ENCODE measurements at regions not wholly inside any gene's neighbourhood (a gene's known extent, or its start where the extent isn't known, plus 50 kb on each side); places are given as distances from the start of the nearest gene placed in this dataset.
A peak's percentile ranks its signal among the peaks of the same experiment; 100 is the strongest.

DNA sequence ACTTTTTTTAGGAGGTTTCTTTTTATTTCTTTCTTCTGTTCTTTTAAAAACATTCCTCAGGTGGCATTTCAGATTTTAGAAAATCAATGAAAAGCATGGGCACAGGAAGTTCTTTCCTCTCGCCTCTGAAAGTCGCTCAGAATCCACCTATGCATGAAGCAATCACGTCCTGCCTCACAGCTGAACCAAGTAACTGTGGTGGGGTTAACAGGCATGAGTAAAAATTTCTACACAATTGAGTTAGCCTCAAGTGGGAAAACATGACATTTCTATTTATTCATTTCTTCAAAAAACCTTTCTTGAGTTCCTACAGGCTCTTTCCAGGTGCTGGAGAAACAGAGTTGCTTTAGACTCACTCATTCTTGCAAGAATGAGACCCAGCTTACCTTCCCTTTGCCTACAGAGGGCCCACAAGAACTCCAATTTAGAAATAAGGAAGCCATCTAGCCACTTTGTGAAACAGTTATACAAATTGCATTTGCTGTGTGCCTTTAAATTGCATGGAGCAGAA lies 508.9 kb upstream of the PKN2 start:
- DNase-seq = no peak

- DNase-seq = no peak
Observed at GRCh38 chr1:88175631-88176226, 508.3 kb upstream of the PKN2 start.

DNA sequence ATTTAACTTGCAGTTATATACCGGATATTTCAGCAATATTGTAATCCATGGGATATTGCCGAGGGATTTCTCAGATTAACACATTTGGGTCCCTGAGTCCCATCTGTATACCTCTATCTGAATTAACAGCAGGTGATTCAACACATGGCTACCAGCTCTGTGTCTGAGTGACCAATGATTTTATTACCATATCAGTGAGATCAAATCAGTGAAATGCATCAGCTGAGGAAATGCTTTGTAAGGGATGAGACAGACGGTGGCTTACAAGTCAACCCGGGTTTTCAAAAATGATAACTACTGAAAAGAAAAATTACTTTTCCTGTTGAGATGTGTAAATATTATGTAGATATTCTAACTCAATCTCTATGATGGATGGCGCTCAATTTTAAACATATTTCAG lies 504.1 kb upstream of the PKN2 start:
- no peak for DNase-seq

GRCh38 chr1:88180449-88181108 lies 503.5 kb upstream of the PKN2 start:
- peak in 10 of 14 donors; percentile 11 to 71 (median 38) for DNase-seq

GRCh38 chr1:88186911-88187310 lies 497.2 kb upstream of the PKN2 start:
- no peak for DNase-seq

GRCh38 chr1:88188038-88188437 lies 496.0 kb upstream of the PKN2 start:
- no peak for DNase-seq

DNA sequence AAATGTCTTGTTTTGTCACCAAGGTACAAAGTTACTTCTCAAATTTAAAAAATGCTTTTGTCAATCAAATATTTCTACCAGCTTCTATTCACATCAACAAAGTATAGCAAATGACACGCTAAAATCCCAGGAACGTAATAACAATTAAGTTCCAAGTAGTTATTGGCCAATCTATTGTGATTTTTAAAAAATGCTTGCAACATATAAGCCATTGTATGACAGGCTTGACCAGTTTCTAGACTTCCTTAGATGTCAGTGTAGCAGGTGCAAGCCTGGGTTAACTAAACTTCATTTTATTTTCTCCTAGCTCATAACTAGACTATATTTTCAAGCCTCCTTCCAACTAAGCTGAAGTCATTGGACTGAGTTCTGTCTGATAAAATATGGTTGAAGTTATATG lies 494.5 kb upstream of the PKN2 start:
- DNase-seq = no peak

DNA sequence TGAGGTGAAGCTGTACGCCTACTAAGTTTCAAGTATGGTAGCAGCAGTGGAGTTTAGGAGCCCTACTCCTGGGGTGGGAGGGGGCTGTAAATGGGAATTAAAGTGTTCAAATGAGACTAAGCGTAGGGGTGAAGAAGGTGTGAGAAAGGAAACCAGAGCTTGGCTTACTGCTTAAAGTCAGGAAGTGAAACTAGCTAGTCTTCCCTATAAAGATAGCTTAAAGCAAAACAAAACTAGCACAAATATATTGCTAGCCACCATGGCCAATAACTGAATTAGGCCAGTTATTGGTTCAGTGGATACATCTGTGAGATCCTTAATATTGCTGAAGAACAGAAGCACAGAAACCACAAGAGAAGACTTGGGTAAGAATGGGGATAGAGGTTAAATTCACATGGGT lies 492.2 kb upstream of the PKN2 start:
- DNase-seq = no peak

DNA sequence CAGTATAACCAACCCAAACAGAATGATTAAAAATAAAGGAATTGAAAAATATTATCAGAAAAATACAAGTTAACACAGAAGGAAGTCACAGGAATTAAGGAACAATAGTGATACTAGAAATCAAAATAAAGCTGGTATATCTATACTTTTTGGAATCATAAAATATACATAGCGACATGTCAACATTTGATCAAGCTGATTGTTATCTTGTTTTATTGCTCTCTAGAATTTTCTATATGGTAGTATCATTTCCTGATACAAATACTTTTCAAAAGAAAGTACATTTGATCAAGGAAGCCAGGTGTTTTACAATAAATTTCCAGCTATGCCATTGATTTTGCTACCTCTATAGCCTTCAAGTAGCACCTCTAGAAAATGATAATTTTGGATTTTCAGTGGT lies 489.5 kb upstream of the PKN2 start:
- DNase-seq = no peak

DNA sequence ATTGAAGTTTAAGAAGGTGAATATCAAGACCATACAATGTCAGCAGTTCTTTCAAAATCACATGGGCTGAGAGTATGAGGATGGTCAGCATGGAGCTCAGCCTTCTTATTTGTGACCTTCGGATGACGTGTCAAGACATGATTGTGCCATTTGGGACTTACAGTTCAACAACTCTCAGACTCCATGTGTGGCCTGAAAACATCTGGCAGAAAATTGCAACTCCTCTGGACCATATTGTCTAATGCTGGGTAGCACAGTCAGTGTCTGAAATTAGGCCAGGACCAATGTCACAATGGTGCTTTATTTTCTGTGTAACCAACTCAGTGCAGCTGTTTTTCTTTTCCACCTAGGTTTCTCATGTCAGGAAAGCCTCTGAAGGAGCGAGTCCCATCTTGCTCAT lies 483.5 kb upstream of the PKN2 start:
- DNase-seq = no peak

DNA sequence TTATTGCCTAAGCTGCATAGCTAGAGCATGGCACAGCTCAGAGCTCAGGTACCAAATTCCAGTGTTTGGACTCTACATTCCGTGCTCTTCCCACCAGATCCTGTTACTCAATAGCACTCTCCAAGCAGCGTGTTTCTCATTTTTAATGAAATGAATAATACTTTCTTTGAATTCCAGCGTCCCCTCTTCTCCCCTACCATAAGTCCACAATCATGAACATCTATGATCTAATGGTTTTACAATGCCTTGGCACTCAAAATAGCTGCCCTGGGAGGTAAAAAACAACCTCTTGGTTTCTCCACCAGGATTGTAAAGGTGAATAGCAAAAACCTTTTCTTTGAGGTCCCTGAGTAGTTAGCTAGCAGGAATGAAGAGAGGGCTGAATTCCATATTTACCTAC lies 480.0 kb upstream of the PKN2 start:
- DNase-seq = no peak

DNA sequence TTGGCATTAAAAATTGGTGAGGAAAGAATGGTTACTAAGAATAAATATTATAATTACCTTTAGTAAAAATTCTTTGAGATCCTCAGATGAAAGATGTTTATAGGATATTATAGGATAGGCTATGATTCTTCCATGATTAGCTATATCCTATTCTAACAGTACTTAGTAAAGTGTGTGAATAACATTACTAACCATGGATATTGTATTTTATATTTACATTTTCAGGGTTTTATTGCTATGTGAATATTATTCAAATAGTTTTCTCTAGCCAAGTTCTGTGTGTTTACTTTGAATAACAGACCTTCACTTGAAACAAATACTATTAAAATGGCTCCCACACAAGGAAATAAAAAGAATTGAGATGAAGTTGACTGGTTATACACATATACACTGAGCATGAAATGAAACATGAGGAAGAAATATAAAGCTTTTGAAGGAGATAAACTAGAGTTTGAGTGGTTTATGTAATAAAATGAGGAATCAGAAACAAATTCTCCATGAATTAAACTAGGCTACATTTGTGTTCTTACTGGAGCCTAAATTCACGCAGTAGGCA lies 479.4 kb upstream of the PKN2 start:
- DNase-seq = no peak

GRCh38 chr1:88208389-88208788 lies 475.7 kb upstream of the PKN2 start:
- no peak for DNase-seq

GRCh38 chr1:88210103-88210787 lies 473.8 kb upstream of the PKN2 start:
- DNase-seq = no peak

DNA sequence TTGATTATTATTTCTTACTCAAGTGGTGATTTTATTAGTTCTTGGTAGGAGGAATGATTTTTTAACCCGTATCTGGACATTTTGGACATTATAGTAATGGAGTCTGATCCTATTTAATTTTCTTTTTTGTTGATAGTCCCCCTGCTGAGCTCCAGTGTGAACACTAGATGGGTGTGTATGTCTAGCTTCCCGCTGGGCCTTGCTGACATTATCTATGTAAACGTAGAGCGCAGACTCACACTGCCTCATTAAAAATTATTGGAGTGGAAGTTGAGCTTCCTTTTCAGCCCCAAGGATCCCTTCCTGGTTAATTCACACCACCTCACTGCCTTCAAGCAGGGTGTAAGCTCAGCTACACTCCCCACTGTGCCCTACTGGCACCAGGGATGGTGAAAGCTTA lies 467.6 kb upstream of the PKN2 start:
- DNase-seq = no peak

GRCh38 chr1:88217386-88217785 lies 466.7 kb upstream of the PKN2 start:
- DNase-seq = no peak

DNA sequence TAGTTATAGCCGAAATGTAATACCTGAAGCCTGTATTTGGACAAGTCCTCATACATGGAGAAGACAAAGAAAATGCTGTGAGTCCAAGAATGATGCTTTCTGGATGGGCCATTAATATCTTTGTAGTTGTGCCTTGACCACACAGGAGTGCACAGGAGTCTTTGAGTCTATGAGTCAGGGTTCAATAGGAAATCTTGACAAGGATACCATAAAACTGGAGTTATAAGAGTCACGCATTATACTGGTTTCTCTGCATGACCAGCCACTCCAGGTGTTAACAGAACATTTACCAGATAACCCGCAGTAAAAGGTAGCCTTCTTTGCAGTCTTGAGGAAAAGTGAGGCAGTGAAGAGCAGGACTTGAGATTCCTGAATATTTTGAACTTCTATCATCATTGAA lies 464.6 kb upstream of the PKN2 start:
- DNase-seq = no peak

DNA sequence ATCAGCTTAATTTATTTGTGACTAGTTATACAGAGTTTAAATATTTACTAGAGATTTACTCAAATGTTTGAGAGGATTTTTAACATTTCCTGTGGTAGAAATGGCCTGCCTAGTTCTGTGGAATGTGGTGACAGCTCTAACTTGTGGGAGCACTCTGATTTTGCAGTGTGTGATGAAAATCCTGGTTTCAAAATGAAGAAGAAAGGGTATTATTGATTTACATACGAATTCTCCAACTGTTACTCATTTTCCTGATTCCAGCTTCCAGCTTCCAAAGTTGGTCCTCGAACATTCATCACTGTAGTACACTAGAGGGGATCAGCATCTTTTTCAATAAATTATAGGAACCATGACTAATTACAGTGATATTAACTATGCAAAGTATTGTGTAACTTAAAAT lies 462.7 kb upstream of the PKN2 start:
- no peak for DNase-seq

GRCh38 chr1:88224906-88225305 lies 459.2 kb upstream of the PKN2 start:
- DNase-seq = no peak

DNA sequence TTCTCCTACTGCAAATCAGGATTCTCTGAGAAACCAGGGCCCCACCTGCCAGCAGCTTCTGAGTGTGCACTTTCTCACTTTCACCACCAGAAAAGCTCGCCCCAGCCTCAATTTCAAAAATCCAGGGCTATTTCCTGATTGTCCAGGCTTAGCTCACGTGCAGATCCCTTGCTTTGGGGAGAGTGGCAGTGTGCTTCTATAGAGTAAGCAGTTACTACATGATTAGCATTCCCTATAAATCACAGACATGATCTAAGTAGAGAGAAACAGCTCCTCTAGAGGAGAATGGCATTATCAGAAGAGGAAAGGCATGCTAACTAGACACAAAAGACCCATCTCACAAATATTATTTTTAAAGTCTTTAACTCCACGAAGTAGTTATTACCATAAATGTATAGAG lies 456.0 kb upstream of the PKN2 start:
- DNase-seq = no peak

DNA sequence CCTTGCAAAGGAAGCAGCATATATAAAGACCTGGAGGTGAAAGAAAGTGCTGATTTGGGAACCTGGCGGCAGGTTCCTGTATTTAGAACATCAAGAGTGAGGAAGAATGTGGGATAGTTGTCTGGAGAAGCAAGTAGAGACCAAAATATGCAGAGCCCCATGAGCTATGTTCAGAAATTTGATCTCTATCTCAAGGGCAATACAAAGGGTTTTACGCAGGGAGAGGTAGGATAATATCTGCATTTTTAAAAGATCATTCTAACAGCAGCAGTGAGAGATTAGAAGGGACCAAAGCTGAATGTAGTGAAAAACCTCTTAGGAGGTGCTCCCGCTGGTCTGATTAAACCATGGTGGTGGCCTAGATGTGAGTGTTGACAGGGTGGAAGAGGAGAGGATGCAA lies 453.9 kb upstream of the PKN2 start:
- no peak for DNase-seq

DNA sequence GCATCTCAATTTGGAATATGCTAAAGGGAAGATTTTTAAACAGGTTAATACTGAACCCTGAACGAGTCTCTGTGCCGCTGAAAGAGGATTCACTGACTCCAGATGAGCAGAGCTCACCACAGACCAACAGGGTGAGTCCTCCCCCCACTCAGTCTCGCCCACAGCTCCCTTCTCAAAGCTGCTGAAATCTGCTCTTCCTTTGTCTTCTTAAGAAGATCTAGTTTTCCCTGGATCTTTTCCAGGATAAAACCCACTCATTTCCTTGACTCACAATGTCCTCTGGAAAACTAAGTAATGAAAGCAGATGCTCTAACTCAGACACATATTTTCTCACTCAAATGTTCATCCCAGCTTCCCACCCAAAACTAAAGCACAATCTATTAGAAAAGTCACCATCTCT lies 447.0 kb upstream of the PKN2 start:
- DNase-seq = no peak

GRCh38 chr1:88239205-88239604 lies 444.9 kb upstream of the PKN2 start:
- no peak for DNase-seq

- DNase-seq = no peak
Observed at GRCh38 chr1:88247666-88248065, 436.4 kb upstream of the PKN2 start.
